ENCODE measurements at regions not wholly inside any gene's neighbourhood (a gene's known extent, or its start where the extent isn't known, plus 50 kb on each side); places are given as distances from the start of the nearest gene placed in this dataset.
A peak's percentile ranks its signal among the peaks of the same experiment; 100 is the strongest.

GRCh38 chr13:36493046-36493445 is 60.8 kb downstream of the CCNA1 start:
- DNase-seq (ENCODE audit: low read depth): no peak

- DNase-seq (ENCODE audit: low read depth): no peak
Measured at GRCh38 chr13:36495431-36495830, 63.1 kb downstream of the CCNA1 start.

- no peak for DNase-seq (ENCODE audit: low read depth)
Measured at GRCh38 chr13:36509369-36509768, 77.1 kb downstream of the CCNA1 start.

- DNase-seq (ENCODE audit: low read depth): no peak
Measured at GRCh38 chr13:36512771-36513170, 80.5 kb downstream of the CCNA1 start.

- DNase-seq (ENCODE audit: low read depth): no peak
Measured at GRCh38 chr13:36513266-36513665, 81.0 kb downstream of the CCNA1 start.

- no peak for DNase-seq (ENCODE audit: low read depth)
Measured at GRCh38 chr13:36515466-36515865, 83.2 kb downstream of the CCNA1 start.

GRCh38 chr13:36516225-36516624 is 83.9 kb downstream of the CCNA1 start:
- DNase-seq (ENCODE audit: low read depth): no peak

GRCh38 chr13:36518707-36519106 is 86.4 kb downstream of the CCNA1 start:
- no peak for DNase-seq (ENCODE audit: low read depth)

GRCh38 chr13:36519432-36519831 is 87.1 kb downstream of the CCNA1 start:
- DNase-seq (ENCODE audit: low read depth): no peak

GRCh38 chr13:36520111-36520510 is 87.8 kb downstream of the CCNA1 start:
- no peak for DNase-seq (ENCODE audit: low read depth)

- no peak for DNase-seq (ENCODE audit: low read depth)
Measured at GRCh38 chr13:36526897-36527296, 94.6 kb downstream of the CCNA1 start.

GRCh38 chr13:36528105-36528504 is 95.8 kb downstream of the CCNA1 start:
- DNase-seq (ENCODE audit: low read depth): no peak

- DNase-seq (ENCODE audit: low read depth): no peak
Measured at GRCh38 chr13:36530050-36530789, 97.9 kb downstream of the CCNA1 start.

- DNase-seq (ENCODE audit: low read depth): no peak
Measured at GRCh38 chr13:36530861-36531590, 98.7 kb downstream of the CCNA1 start.

- DNase-seq (ENCODE audit: low read depth): peak; percentile 28
Measured at GRCh38 chr13:36531746-36532486, 99.6 kb downstream of the CCNA1 start.

- no peak for DNase-seq (ENCODE audit: low read depth)
Measured at GRCh38 chr13:36533806-36534205, 101.5 kb downstream of the CCNA1 start.

GRCh38 chr13:36536546-36536945 is 104.3 kb downstream of the CCNA1 start:
- no peak for DNase-seq (ENCODE audit: low read depth)

- no peak for DNase-seq (ENCODE audit: low read depth)
Measured at GRCh38 chr13:36543671-36544070, 111.4 kb downstream of the CCNA1 start.

GRCh38 chr13:36548129-36548528 is 115.8 kb downstream of the CCNA1 start:
- DNase-seq (ENCODE audit: low read depth): no peak

GRCh38 chr13:36549126-36549702 is 116.9 kb downstream of the CCNA1 start:
- DNase-seq (ENCODE audit: low read depth): no peak

GRCh38 chr13:36549755-36550154 is 117.5 kb downstream of the CCNA1 start:
- no peak for DNase-seq (ENCODE audit: low read depth)

GRCh38 chr13:36550177-36550576 is 117.9 kb downstream of the CCNA1 start:
- no peak for DNase-seq (ENCODE audit: low read depth)
